Gastroesophageal sphincter (tissue), 3 donors: ENCODE measurements at regions not wholly inside any gene's neighbourhood (a gene's known extent, or its start where the extent isn't known, plus 50 kb on each side); places are given as distances from the start of the nearest gene placed in this dataset.

Experiments used
- EP300 ChIP-seq: sonication (generic); formaldehyde crosslinking; IDR thresholded peaks from one replicate; pipeline ENCODE4 v1.6.1; 2017; ENCODE audit warnings: antibody characterized with exemption, mild to moderate bottlenecking
- POLR2A ChIP-seq, 2 donors: fragments of 450-650 bp; IDR thresholded peaks; one replicate each; pipeline ENCODE4 v1.6.1; 2017; ENCODE audit warnings: antibody characterized with exemption in 2 of 2, mild to moderate bottlenecking in 2 of 2, moderate library complexity in 1 of 2
- TF ChIP-seq, protein P1 (sequence below), 4 experiments: fragments of 200-600 bp in 2 of 4; fragments of 450-650 bp in 2 of 4; sonication (generic) in 1 of 4; IDR thresholded peaks; one replicate each; pipeline ENCODE4 v1.5.1; 2017 to 2019; ENCODE audit warnings: antibody characterized with exemption in 4 of 4, mild to moderate bottlenecking in 2 of 4, moderate library complexity in 2 of 4

DNA sequence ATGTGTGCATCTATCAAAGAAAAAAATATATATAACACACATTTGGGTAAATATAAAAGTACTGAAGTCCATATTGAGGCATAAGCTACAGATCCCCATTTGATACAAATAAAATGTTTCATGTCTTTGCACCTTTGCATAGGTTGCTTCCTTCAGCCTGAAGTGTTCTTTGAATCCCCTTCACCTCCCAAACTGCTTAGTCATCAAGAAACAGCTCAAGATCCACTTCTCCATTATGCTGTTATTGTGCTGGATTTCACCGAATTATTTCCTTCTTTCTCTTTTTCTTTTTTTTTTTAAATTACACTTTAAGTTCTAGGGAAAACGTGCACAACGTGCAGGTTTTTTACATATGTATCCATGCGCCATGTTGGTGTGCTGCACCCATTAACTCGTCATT lies 419.1 kb downstream of the ENC1 start:
- TF ChIP-seq, protein P1, sequence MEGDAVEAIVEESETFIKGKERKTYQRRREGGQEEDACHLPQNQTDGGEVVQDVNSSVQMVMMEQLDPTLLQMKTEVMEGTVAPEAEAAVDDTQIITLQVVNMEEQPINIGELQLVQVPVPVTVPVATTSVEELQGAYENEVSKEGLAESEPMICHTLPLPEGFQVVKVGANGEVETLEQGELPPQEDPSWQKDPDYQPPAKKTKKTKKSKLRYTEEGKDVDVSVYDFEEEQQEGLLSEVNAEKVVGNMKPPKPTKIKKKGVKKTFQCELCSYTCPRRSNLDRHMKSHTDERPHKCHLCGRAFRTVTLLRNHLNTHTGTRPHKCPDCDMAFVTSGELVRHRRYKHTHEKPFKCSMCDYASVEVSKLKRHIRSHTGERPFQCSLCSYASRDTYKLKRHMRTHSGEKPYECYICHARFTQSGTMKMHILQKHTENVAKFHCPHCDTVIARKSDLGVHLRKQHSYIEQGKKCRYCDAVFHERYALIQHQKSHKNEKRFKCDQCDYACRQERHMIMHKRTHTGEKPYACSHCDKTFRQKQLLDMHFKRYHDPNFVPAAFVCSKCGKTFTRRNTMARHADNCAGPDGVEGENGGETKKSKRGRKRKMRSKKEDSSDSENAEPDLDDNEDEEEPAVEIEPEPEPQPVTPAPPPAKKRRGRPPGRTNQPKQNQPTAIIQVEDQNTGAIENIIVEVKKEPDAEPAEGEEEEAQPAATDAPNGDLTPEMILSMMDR (IDR thresholded peaks at IDR 0.05) = no peak
- TF ChIP-seq EP300 (no peak), POLR2A (IDR thresholded peaks at IDR 0.05) (no peak)
